GM19239 (cell line): ENCODE measurements at regions not wholly inside any gene's neighbourhood (a gene's known extent, or its start where the extent isn't known, plus 50 kb on each side); places are given as distances from the start of the nearest gene placed in this dataset.
"Not testable (repeated sequence)": the region's sequence is repeated elsewhere in the genome, so short reads cannot be mapped to it uniquely, and the experiment has no call there.

Source experiments
- DNase-seq: peaks from one replicate; pipeline ENCODE4 v3.0.0; 2011; ENCODE audit warnings: low spot score; ENCODE audit not compliant: insufficient read length
- FAIRE-seq: peaks from 2 replicates; lab custom pipeline; 2011; peaks lifted over from hg19 to GRCh38; lab: Jason Lieb, UNC

DNA sequence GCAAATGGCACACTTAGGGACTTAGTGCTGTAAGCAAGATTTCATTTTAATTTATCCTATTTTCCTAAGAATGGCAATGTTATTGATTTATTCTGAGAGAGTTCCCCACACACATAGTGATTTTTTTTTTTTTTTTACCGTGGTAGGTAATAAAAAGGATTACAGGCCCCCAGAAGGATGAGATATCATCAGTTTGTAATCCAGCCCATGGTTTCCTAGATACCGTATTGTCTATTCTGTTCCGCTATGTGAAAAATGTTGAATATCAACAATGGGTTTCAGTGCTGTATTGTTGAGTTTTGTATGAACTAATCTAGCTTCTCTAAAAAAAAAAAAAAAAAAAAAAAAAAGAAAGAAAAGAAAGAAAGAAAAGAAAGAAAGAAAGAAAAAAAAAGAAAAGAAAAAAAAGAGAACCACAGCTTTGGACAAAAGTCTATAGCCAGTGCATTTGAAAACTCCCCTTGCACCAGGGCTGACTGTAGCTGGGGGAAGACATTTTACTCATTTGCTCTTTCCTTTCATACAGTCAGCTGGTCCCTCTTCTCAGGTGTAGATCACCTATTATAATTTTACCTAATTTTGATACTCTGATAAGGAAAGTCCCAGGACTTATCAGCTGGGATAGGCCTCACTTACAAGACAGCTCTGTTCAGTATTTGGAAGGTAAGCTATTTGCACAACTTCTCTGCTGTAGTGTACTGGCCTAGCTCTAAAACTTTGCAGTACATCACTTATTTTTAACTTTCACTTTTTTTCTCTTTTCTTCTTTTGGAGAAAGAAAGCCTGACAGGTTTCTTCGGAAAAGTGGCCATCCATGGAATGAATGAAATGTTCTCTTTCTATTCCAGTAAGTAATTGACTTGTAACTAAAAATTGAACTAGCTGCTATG, 101.4 kb upstream of the SOX2 start:
- FAIRE-seq (no peak), DNase-seq (no peak)

DNA sequence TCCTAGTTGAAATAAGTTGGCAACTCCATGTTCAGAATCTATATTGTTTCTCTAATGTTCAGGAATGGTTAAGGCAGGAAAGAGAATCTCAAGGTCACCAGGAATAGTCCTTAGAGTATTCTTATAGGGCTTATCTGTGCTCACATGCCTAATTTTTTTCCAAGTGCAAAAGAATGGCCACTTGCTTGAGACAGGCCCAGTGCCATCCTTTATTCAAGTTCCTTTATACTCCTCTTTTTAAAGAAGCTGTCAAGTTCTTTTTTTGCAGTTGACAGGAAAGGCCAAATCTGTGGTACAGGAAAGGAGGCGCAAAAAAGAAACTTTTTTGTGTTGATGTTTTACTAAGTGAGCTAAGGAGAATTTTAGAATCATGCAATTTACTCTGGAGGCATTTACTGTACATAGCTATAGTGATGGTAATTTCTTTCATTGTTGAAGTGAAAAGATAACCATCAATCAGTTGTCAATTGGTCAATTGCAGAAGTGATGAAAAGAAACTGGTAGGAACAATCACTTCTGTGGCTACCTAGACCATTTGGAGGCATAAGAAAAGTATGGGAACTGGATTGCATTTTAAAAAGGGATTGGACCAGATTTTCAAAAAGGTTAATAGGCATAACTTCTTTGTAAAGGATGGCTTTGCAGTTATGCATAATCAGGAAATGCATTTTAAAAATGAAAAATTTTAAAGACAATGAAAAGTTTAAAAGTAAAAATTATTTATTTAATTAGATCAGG, 102.5 kb upstream of the SOX2 start:
- no peak for FAIRE-seq
- no peak for DNase-seq

- FAIRE-seq (no peak), DNase-seq (no peak)
These were observed 107.5 kb upstream of the SOX2 start for GRCh38 chr3:181604267-181604666.

GRCh38 chr3:181596126-181596525, 115.6 kb upstream of the SOX2 start:
- FAIRE-seq (no peak), DNase-seq (no peak)

- not testable (repeated sequence) for DNase-seq, FAIRE-seq
These were observed 120.8 kb upstream of the SOX2 start for GRCh38 chr3:181590939-181591338.

DNA sequence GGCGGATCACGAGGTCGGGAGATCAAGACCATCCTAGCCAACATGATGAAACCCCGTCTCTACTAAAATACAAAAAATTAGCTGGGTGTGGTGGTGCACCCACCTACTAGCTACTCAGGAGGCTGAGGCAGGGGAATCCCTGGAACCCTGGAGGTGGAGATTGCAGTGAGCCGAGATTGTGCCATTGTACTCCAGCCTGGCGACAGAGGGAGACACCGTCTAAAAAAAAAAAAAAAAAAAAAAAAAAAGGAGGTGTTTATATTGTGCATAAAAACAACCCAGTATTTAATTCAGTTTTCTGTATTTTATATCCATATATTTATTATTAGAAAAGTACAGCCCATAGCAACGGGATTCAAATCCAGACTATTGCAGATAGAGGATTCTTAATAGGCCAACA, 129.1 kb upstream of the SOX2 start:
- FAIRE-seq: no peak

DNA sequence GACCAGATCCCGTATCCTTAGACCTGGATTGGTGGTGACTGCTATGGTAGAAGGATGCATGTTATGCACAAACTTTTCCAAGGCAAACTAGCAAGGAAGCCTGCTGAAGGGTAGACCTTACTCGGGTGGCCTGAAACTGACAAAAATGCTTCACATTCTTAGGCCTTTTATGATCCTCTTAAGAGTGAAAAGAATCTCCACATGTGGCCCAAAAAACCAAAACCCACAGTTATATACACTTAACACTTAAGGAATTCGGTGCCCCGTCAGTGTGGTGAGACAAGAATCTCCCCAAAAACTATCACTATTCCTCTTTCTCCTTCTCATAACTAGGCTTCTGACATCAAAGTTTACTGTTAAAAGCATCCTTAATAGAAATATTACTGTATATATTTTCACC, 130.1 kb upstream of the SOX2 start:
- no peak for DNase-seq
- FAIRE-seq: no peak

More for the DNA sequence above, 129.1 kb upstream of the SOX2 start:
- no peak for DNase-seq

GRCh38 chr3:181578743-181579142, 133.0 kb upstream of the SOX2 start:
- DNase-seq (no peak), FAIRE-seq (no peak)

- FAIRE-seq: no peak
- no peak for DNase-seq
These were observed 139.3 kb upstream of the SOX2 start for GRCh38 chr3:181572432-181572831.

- DNase-seq (no peak), FAIRE-seq (no peak)
These were observed 141.3 kb upstream of the SOX2 start for GRCh38 chr3:181570472-181570871.

DNA sequence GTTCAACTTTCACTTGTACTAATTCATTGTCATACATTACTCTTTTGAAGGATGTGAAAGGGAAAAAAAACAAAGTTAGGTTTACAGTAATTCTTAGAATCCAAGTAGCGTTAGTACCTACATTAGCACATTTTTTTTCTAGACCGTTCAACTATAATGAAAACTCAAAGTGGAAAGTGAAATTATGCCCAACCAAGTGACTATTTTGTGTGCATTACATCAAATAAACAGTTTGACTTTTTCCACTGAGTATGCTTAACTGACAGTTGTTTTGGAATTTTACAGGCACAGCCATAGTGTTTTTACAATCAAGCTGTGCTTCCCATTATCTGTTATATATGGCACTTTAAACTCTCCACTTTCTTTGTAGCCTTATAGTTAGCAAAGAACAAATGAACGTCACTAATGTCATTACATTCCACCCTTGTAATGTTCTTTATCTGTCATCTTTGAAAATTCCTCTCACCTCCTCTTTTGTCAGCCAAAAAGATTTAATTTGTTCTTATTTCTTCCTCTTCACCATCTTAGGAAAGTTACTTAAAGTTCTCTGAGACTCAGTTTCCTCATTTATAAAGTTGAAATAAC, 142.3 kb upstream of the SOX2 start:
- FAIRE-seq: no peak
- DNase-seq: no peak

DNA sequence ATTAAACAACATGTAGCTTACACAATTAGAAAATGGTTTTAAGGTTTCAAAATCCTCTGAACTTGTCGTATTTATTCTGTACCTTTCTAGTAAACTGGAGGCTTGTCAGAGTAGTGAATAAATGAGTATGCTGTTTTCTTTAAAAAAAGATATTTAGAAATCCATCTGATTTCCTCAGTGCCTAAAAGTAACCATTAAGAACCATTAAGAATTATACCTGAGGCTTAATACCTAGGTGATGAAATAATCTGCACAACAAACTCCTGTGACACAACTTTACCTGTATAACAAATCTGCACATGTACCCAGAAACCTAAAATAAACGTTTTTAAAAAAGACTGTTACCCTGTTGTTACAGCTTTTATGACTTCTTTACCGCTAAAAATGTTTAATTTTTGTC, 143.0 kb upstream of the SOX2 start:
- no peak for FAIRE-seq
- no peak for DNase-seq

DNA sequence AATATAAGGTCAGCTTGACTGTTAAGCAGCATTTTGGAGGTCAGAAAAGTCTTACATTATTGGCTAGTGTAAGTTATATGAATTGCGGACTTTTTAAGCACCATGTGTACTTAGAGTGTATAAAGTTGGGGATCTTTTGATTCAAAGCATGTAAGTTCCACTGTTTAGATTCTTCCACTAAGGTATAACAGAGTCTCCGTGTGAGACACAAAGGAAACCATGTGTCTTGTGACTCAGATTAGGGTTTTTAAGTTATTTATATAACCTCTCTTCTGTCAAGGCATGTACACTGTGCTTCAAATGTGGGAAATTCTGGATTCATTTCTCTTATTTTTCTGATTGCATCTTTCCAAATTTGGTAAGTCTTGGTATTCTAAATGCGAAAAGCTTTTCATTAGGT, 143.5 kb upstream of the SOX2 start:
- DNase-seq: no peak
- FAIRE-seq: no peak

DNA sequence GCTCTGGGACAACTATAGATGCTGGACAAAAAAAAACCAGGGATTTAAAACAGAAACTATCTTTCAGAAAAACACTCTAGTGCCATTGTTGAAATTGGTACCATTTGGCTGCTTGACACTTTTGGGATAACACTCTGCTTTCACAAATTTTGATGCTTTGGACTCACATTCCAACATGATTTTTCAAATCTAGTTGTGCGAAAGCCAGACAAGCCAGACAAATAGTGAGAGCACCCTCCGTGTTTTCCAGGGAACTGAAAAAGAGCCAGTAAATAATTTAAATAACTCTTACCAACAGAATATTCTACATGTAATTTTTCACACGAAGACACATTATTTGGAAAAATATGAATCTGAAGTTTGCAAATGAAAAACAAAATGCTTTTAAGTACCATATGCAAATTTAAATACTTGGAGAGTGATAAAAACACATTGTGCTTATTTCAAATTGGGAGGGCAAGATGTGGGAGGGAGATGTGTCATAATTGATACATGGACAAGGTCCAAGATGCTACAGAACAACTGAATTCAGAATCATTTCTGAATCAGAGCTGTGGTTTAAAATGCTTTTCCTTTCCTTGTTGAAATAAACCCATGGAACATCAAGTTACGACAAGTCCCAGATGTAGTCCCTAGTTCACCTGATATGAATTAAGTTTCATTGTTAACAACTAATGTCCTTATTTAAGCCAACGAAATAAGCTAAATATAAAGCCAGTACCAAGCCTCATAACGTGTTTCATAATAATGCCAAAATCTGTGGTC, 144.2 kb upstream of the SOX2 start:
- FAIRE-seq: no peak

GRCh38 chr3:181565416-181565815, 146.3 kb upstream of the SOX2 start:
- FAIRE-seq: no peak
- DNase-seq: no peak

More for the DNA sequence above, 144.2 kb upstream of the SOX2 start:
- DNase-seq: no peak

DNA sequence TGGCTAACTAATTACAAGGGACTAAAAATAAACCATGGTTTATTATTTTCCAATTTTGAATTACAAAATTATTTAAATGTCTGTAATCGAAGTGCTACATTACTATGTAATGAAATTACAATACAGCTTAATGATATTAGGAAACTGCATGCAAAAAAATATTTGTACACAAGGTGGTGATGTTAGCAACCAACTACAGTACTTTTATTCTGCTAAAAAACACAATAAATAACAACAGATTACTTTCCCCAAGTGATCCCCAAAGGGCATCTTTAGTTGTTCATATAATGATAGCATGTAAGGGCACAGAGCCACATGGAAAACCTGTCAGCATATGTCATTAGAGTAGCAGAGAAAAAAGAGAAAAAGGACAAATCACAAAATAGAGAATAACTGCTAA, 147.5 kb upstream of the SOX2 start:
- FAIRE-seq: no peak
- DNase-seq: no peak

GRCh38 chr3:181561139-181562031, 150.3 kb upstream of the SOX2 start:
- no peak for DNase-seq
- FAIRE-seq: no peak

DNA sequence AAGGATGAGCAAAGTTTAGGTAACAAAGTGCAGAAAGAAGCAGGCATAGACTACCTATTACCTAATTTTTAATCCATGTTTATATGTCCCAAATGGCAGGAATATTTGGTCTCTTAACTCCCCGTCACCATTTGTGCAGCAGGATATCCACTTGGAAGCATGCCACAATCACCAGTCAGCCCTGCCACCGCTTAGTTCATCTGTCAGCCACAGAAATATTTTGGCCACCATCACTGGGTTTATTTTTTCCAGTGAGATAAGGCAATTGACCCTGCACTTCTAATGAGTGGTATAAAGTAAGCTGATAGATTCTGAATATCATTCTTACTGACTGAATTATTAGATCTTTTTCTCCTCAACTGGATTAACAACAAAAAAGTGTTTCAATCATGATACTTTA, 152.9 kb upstream of the SOX2 start:
- FAIRE-seq: no peak
- DNase-seq: no peak

GRCh38 chr3:181555681-181556080, 156.0 kb upstream of the SOX2 start:
- DNase-seq: no peak

More at GRCh38 chr3:181555681-181556080, 156.0 kb upstream of the SOX2 start:
- no peak for FAIRE-seq
